ENCODE measurements at regions not wholly inside any gene's neighbourhood (a gene's known extent, or its start where the extent isn't known, plus 50 kb on each side); places are given as distances from the start of the nearest gene placed in this dataset.
"Not testable (repeated sequence)": the region's sequence is repeated elsewhere in the genome, so short reads cannot be mapped to it uniquely, and the experiment has no call there.

DNA sequence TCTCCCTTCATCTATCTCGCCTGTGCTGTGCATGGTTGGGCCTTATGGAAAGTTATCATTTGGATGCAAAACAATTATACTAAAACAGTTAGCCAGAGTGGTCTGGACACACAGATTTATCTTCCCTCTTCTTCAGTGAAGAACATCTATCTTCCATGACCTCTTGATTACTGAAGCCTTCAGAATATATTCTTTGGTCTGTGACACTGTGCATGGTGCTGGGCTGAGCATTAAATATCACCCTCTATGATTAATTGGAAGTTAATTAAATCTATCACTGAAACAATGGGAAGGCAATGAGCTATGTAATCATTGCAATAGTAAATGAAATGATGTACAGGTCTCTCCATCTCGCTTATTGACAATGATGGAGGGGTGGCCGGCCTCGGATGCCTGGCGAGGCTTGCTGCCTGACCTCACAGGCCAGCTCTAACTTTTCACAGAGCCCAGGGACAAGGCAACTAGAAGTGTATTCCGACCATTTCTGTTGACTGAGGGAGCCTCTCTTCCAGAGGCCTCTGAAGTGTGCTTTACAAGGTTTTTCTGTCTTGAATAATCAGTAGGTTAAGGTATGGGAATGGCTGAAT is 186.6 kb downstream of the NKX6-1 start:
- no peak for ATAC-seq (replicated peaks; ENCODE audit: extremely low read depth, poor library complexity, severe bottlenecking)
- H3K27me3 Mint-ChIP-seq = no peaks in the 10 kb centered on the region
- H3K36me3 Mint-ChIP-seq (ENCODE audit: insufficient read depth) = no peaks in the 10 kb centered on the region
- no peak overlapping the region for H3K4me3 Mint-ChIP-seq
- H3K9me3 Mint-ChIP-seq = peaks cover 32% of the 10 kb centered on the region
- no peaks in the 10 kb centered on the region for H3K4me1 Mint-ChIP-seq
- no peak for DNase-seq (ENCODE audit: low spot score in 2 of 2)
- H3K27ac Mint-ChIP-seq (ENCODE audit: low read depth) = no peak overlapping the region

DNA sequence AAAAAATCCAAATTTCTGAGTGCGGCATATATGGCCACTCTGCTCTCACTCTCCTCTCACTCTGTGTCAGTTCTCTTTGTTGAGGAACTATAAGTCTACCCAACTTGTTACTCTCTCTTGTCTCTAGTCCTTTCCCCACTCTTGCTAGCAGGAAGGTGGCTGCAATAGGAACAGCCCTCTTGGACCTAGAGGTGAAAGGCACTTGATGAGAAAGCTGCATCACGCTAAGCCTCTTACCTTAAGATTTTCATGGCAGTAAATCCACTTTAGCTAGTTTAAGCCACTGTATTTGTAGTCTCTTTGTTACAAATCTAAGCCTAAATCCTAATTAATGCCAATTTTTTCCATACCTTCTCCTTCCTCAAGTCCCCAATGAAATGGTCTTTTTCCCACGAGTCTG is 189.9 kb downstream of the NKX6-1 start:
- Mint-ChIP-seq H3K4me3 (no peak overlapping the region), H3K27me3 (no peaks in the 10 kb centered on the region), H3K9me3 (peaks cover 21% of the 10 kb centered on the region), H3K27ac (ENCODE audit: low read depth) (no peak overlapping the region), H3K4me1 (no peaks in the 10 kb centered on the region), H3K36me3 (ENCODE audit: insufficient read depth) (no peaks in the 10 kb centered on the region)
- DNase-seq (ENCODE audit: low spot score in 2 of 2) (no peak), ATAC-seq (replicated peaks; ENCODE audit: extremely low read depth, poor library complexity, severe bottlenecking) (no peak)

GRCh38 chr4:84298719-84299254 is 200.3 kb downstream of the NKX6-1 start:
- H3K27ac Mint-ChIP-seq (ENCODE audit: low read depth); H3K27me3 Mint-ChIP-seq; H3K4me1 Mint-ChIP-seq; ATAC-seq (replicated peaks; ENCODE audit: extremely low read depth, poor library complexity, severe bottlenecking); H3K36me3 Mint-ChIP-seq (ENCODE audit: insufficient read depth); H3K9me3 Mint-ChIP-seq; DNase-seq (ENCODE audit: low spot score in 2 of 2); H3K4me3 Mint-ChIP-seq: not testable (repeated sequence)

DNA sequence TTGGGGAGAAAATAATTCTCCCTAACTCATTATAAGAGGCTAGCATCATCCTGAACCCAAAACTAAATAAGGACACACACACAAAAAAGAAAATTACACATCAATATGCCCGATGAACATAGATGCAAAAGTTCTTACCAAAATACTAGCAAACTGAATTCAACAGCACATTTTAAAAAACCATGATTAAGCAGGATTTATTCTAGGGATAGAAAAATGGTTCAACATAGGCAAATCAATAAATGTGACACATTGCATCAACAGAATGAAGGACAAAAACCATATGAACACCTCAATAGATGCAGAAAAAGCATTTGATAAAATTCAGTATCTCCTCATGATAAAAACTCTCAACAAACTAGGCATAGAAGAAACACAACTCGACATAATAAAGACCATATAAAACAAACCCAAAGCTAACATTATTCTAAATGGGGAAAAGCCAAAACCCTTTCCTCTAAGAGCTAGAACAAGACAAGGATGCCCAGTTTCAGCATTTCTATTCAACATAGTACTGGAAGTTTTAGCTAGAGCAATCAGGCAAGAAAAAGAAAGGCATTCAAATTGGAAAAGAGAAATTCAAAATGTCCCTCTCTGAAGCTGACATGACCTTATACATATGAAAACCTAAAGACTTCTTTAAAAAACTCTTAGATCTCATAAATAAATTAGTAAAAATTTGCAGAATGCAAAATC is 200.9 kb downstream of the NKX6-1 start:
- H3K27me3 Mint-ChIP-seq = no peaks in the 10 kb centered on the region
- ATAC-seq (replicated peaks; ENCODE audit: extremely low read depth, poor library complexity, severe bottlenecking) (no peak), DNase-seq (ENCODE audit: low spot score in 2 of 2) (no peak)
- H3K4me3 Mint-ChIP-seq = no peak overlapping the region
- H3K27ac Mint-ChIP-seq (ENCODE audit: low read depth) = no peak overlapping the region
- H3K4me1 Mint-ChIP-seq = no peaks in the 10 kb centered on the region
- no peaks in the 10 kb centered on the region for H3K36me3 Mint-ChIP-seq (ENCODE audit: insufficient read depth)
- H3K9me3 Mint-ChIP-seq = peaks cover 6% of the 10 kb centered on the region

DNA sequence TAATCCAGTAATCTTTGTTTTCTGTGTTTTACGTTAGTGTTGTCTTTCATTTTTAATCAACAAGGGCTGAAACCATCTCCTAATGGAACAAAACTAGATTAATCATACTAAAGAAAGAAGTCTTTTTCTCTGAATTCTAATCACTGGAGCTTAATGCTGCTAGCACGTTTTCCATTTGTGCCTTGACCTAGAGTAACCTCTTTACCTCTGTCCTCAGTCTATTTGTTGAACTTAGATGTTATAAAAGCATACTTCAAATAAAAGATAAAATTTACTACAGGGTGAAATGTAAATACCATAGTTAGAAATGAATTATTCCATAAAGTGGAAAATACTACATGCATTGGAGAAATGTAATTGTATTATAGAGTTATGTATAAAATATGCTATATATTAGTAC is 207.1 kb downstream of the NKX6-1 start:
- ATAC-seq (replicated peaks; ENCODE audit: extremely low read depth, poor library complexity, severe bottlenecking) (no peak), DNase-seq (ENCODE audit: low spot score in 2 of 2) (no peak)
- Mint-ChIP-seq H3K4me3 (no peak overlapping the region), H3K4me1 (no peaks in the 10 kb centered on the region), H3K27me3 (no peaks in the 10 kb centered on the region), H3K27ac (ENCODE audit: low read depth) (no peak overlapping the region), H3K36me3 (ENCODE audit: insufficient read depth) (no peaks in the 10 kb centered on the region), H3K9me3 (peaks cover 27% of the 10 kb centered on the region)

DNA sequence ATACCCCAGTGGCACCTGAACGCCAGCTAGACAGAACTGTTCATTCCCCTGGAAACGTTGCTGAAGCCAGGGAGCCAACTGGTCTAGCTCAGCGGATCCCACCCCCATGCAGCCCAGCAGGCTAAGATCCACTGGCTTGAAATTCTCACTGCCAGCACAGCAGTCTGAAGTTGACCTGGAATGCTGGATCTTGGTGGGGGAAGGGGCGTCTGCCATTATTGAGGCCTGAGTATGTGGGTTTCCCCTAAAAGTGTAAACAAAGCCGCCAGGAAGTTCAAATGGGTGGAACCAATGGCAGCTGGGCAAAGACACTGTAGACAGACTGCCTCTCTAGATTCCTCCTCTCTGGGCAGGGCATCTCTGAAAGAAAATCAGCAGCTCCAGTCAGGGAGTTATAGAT is 213.0 kb downstream of the NKX6-1 start:
- Mint-ChIP-seq H3K27ac (ENCODE audit: low read depth) (no peak overlapping the region), H3K4me3 (no peak overlapping the region), H3K9me3 (peaks cover 25% of the 10 kb centered on the region)

DNA sequence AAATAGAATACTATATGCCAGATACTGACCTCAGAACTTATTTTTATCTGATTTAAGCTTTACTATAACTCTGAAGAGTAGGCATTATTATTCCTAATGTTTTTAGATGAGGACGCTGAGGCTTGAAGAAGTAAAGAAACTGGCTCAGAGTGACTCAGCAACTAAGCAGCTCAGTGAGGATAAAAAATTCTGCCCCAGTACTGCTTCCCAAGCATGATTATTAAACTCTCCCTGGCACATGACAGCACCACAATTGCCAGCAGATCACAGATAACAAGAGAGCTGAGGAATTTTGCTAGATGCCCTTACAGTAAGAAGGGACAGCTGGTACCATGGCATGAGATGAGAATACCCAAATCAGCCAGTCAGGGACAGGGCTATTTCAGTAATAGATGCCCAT is 219.4 kb downstream of the NKX6-1 start:
- ATAC-seq (replicated peaks; ENCODE audit: extremely low read depth, poor library complexity, severe bottlenecking) = no peak
- H3K27me3 Mint-ChIP-seq = no peaks in the 10 kb centered on the region
- no peak overlapping the region for H3K4me3 Mint-ChIP-seq
- no peaks in the 10 kb centered on the region for H3K36me3 Mint-ChIP-seq (ENCODE audit: insufficient read depth)
- H3K4me1 Mint-ChIP-seq = no peaks in the 10 kb centered on the region
- H3K9me3 Mint-ChIP-seq = no peaks in the 10 kb centered on the region
- no peak overlapping the region for H3K27ac Mint-ChIP-seq (ENCODE audit: low read depth)
- DNase-seq (ENCODE audit: low spot score in 2 of 2) = no peak

More for the DNA sequence above, 213.0 kb downstream of the NKX6-1 start:
- ATAC-seq (replicated peaks; ENCODE audit: extremely low read depth, poor library complexity, severe bottlenecking) = no peak
- H3K4me1 Mint-ChIP-seq = no peaks in the 10 kb centered on the region
- H3K27me3 Mint-ChIP-seq = no peaks in the 10 kb centered on the region
- H3K36me3 Mint-ChIP-seq (ENCODE audit: insufficient read depth) = no peaks in the 10 kb centered on the region
- no peak for DNase-seq (ENCODE audit: low spot score in 2 of 2)

DNA sequence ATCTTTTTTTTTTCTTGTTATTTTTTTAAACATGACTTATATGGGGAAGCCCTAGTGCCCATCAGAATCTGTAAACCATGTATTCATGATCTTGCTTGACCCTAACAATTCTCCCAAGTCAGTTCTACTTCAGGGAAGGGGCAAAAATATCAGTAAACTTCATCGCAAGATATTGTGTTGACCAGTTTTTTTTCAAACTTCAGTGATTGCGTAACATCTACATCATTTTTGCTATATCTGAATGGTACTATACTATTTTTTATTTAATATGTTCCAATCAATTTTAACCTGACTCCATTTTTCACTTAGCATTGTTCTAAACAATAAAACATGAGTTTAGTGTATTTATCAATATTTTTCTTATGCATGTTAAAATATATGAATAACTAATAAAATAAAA is 221.2 kb downstream of the NKX6-1 start:
- Mint-ChIP-seq H3K9me3 (no peaks in the 10 kb centered on the region), H3K36me3 (ENCODE audit: insufficient read depth) (no peaks in the 10 kb centered on the region), H3K27me3 (no peaks in the 10 kb centered on the region), H3K27ac (ENCODE audit: low read depth) (no peak overlapping the region), H3K4me1 (no peaks in the 10 kb centered on the region), H3K4me3 (no peak overlapping the region)
- no peak for ATAC-seq (replicated peaks; ENCODE audit: extremely low read depth, poor library complexity, severe bottlenecking)
- no peak for DNase-seq (ENCODE audit: low spot score in 2 of 2)

DNA sequence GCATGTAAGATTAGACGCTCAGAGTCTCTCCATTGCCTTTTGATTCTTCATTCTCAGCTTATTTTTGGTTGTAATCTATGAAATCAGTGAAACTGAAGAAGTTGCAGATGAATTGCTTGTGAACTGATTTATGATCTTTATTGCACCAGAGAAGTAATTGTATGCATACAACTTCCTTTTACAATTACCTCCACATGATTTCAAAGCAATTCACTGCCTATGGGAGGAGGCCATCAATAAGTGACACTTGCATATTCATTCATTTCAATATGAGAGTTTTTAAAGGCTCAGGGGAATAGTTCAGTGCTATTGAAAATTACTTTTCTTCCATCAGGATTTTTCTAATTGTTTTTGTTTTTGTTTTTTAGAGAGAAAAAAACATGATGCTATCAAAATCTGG is 222.3 kb downstream of the NKX6-1 start:
- Mint-ChIP-seq H3K4me1 (no peaks in the 10 kb centered on the region), H3K27ac (ENCODE audit: low read depth) (no peak overlapping the region), H3K9me3 (no peaks in the 10 kb centered on the region), H3K27me3 (no peaks in the 10 kb centered on the region), H3K4me3 (no peak overlapping the region), H3K36me3 (ENCODE audit: insufficient read depth) (no peaks in the 10 kb centered on the region)
- ATAC-seq (replicated peaks; ENCODE audit: extremely low read depth, poor library complexity, severe bottlenecking) (no peak), DNase-seq (ENCODE audit: low spot score in 2 of 2) (no peak)

DNA sequence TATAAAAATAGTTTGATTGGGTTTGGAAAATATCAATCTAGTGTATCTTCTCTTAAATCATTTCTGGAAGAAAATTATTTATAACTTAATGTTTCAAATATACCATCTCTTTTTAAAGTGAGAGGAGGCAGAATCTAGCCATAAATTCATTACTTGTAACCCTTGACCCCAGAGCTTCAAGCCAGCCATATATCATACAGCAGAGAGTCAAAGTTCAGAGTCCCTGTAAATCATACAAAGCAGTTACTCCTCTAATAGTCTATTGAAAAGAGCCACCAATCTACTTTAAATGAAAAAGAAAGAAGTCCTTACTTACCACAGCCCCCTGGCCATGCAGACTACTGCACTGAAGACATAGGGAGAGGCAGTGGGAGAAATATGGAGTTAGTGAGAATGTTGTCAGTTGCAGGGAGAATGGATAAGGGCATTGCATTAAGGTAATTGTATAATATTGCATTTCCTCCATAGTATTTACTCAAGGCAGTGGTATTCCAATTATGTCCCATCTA is 229.5 kb downstream of the NKX6-1 start:
- DNase-seq (ENCODE audit: low spot score in 2 of 2) (no peak), ATAC-seq (replicated peaks; ENCODE audit: extremely low read depth, poor library complexity, severe bottlenecking) (no peak)
- Mint-ChIP-seq H3K27me3 (no peaks in the 10 kb centered on the region), H3K27ac (ENCODE audit: low read depth) (no peak overlapping the region), H3K4me3 (no peak overlapping the region), H3K4me1 (no peaks in the 10 kb centered on the region), H3K36me3 (ENCODE audit: insufficient read depth) (no peaks in the 10 kb centered on the region), H3K9me3 (peaks cover 6% of the 10 kb centered on the region)

DNA sequence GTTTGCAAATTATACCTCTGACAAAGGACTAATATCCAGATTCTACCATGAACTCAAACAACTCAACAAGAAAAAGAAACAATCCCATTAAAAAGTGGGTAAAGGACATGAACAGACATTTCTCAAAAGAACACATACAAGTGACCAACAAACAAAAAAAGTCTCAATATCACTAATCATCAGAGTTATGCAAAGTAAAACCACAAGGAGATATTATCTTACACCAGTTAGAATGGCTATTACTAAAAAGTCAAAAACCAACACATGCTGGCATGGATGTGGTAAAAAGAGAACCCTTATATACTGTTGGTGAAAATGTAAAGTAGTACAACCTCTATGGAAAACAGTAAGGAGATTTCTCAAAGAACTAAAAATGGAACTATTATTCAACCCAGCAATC is 234.4 kb downstream of the NKX6-1 start:
- no peak overlapping the region for H3K27ac Mint-ChIP-seq (ENCODE audit: low read depth)
- no peaks in the 10 kb centered on the region for H3K4me1 Mint-ChIP-seq
- no peak overlapping the region for H3K4me3 Mint-ChIP-seq
- H3K27me3 Mint-ChIP-seq = no peaks in the 10 kb centered on the region
- DNase-seq (ENCODE audit: low spot score in 2 of 2) (no peak), ATAC-seq (replicated peaks; ENCODE audit: extremely low read depth, poor library complexity, severe bottlenecking) (no peak)
- H3K9me3 Mint-ChIP-seq = peaks cover 21% of the 10 kb centered on the region
- no peaks in the 10 kb centered on the region for H3K36me3 Mint-ChIP-seq (ENCODE audit: insufficient read depth)

DNA sequence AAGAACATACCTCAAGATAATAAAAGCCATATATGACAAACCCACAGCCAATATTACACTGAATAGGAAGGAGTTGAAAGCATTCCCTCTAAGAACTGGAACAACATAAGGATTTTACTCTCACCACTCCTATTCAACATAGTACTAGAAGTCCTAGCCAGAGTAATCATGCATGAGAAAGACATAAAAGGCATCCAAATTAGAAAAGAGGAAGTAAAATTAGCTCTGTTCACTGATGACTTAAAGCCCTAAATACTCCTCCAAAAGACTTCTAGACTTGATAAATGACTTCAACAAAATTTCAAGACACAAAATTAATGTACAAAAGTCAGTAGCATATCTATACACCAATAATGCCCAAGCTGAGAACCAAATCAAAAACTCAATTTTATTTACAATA is 235.7 kb downstream of the NKX6-1 start:
- H3K27me3 Mint-ChIP-seq = no peaks in the 10 kb centered on the region
- H3K27ac Mint-ChIP-seq (ENCODE audit: low read depth) = no peak overlapping the region

DNA sequence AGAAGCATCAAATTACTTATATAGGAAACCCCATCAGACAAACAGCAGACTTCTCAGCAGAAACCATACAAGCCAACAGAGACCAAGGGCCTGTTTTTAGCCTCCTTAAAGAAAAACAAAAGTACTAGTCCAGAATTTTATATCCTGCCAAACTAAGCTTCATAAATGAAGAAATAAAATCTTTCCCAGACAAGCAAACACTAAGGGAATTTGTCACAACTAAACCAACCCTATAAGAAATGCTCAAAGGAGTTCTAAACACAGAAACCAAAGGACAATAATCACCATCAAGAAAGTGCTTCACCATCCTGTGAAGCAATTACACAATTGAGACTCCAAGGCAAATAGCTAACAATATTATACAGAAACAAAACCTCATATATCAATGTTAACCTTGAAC is 238.6 kb downstream of the NKX6-1 start:
- no peak overlapping the region for H3K4me3 Mint-ChIP-seq
- H3K36me3 Mint-ChIP-seq (ENCODE audit: insufficient read depth) = no peaks in the 10 kb centered on the region
- peaks cover 24% of the 10 kb centered on the region for H3K9me3 Mint-ChIP-seq
- no peaks in the 10 kb centered on the region for H3K4me1 Mint-ChIP-seq
- DNase-seq (ENCODE audit: low spot score in 2 of 2) (no peak), ATAC-seq (replicated peaks; ENCODE audit: extremely low read depth, poor library complexity, severe bottlenecking) (no peak)
- H3K27me3 Mint-ChIP-seq = no peaks in the 10 kb centered on the region
- H3K27ac Mint-ChIP-seq (ENCODE audit: low read depth) = no peak overlapping the region

More for the DNA sequence above, 235.7 kb downstream of the NKX6-1 start:
- Mint-ChIP-seq H3K9me3 (peaks cover 29% of the 10 kb centered on the region), H3K4me1 (no peaks in the 10 kb centered on the region), H3K4me3 (no peak overlapping the region), H3K36me3 (ENCODE audit: insufficient read depth) (no peaks in the 10 kb centered on the region)
- ATAC-seq (replicated peaks; ENCODE audit: extremely low read depth, poor library complexity, severe bottlenecking) (no peak), DNase-seq (ENCODE audit: low spot score in 2 of 2) (no peak)
